Mucosa of descending colon (tissue), 3 donors: ENCODE measurements at regions not wholly inside any gene's neighbourhood (a gene's known extent, or its start where the extent isn't known, plus 50 kb on each side); places are given as distances from the start of the nearest gene placed in this dataset.

Experiments used
- ATAC-seq: fragments of 200-7000 bp; cut with Tn5 transposase; one replicate; pipeline ENCODE4 v1.9.1; 2020; ENCODE audit warnings: mild to moderate bottlenecking, moderate library complexity
- DNase-seq, 3 donors: peaks; one replicate each; pipeline ENCODE4 v3.0.0-alpha.2; 2020
- H3K36me3 ChIP-seq: fragments of 200-600 bp; one replicate; pipeline ENCODE4 v1.8.0; 2021; ENCODE audit warnings: low read depth, mild to moderate bottlenecking
- H3K4me1 ChIP-seq: fragments of 200-600 bp; one replicate; pipeline ENCODE4 v1.8.0; 2021; ENCODE audit warnings: low read depth, mild to moderate bottlenecking
- H3K4me3 ChIP-seq: fragments of 200-600 bp; one replicate; pipeline ENCODE4 v1.8.0; 2021; ENCODE audit warnings: mild to moderate bottlenecking
- H3K9me3 ChIP-seq: fragments of 200-600 bp; one replicate; pipeline ENCODE4 v1.8.0; 2021; ENCODE audit warnings: mild to moderate bottlenecking
- intact Hi-C, 2 donors: fragments of 100-400 bp; cut with DNase I in 1 of 2; cut with micrococcal nuclease in 1 of 2; formaldehyde crosslinking; loops; one replicate each; pipeline versions ENCODE4 v1.11.0 to v1.11.1; 2022; cut with DNase I, micrococcal nuclease
- TF ChIP-seq, protein P1 (sequence below): fragments of 200-600 bp; IDR thresholded peaks from one replicate; pipeline ENCODE4 v1.8.0; 2022; ENCODE audit warnings: antibody characterized with exemption, mild to moderate bottlenecking
- donor health status: DM: no; HTN: no; CAD: no; lungs with moderate emphysema.
- donor health status: DM: no; HTN: no; CAD: no.
- donor health status: DM: no; HTN: yes; CAD: no.

DNA sequence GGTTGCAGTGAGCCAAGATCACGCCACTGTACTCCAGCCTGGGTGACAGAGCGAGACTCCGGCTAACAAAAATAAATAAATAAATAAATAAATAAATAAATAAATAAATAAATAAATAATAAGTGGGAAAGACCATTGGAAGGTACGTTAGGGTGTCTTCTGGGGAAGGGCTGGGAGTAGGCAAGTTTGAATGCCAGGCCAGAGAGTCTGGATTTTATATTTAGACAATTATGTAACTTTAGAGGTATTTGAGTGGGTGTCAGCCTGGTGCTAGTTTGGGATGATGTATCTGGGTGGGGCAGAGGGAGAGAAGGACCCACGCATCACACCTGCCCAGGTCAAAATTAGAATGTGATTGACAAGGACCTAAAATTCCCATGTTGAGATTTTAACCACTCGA lies 73.1 kb upstream of the PRNP start:
- ATAC-seq, result no peak
- Histone ChIP-seq H3K9me3 (no peaks in the 10 kb centered on the region), H3K4me1 (no peaks in the 10 kb centered on the region), H3K4me3 (no peak overlapping the region), H3K36me3 (no peaks in the 10 kb centered on the region)
- intact Hi-C loops, result no loop called here
- no peak for DNase-seq
- TF ChIP-seq, protein P1, sequence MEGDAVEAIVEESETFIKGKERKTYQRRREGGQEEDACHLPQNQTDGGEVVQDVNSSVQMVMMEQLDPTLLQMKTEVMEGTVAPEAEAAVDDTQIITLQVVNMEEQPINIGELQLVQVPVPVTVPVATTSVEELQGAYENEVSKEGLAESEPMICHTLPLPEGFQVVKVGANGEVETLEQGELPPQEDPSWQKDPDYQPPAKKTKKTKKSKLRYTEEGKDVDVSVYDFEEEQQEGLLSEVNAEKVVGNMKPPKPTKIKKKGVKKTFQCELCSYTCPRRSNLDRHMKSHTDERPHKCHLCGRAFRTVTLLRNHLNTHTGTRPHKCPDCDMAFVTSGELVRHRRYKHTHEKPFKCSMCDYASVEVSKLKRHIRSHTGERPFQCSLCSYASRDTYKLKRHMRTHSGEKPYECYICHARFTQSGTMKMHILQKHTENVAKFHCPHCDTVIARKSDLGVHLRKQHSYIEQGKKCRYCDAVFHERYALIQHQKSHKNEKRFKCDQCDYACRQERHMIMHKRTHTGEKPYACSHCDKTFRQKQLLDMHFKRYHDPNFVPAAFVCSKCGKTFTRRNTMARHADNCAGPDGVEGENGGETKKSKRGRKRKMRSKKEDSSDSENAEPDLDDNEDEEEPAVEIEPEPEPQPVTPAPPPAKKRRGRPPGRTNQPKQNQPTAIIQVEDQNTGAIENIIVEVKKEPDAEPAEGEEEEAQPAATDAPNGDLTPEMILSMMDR, result no peak

DNA sequence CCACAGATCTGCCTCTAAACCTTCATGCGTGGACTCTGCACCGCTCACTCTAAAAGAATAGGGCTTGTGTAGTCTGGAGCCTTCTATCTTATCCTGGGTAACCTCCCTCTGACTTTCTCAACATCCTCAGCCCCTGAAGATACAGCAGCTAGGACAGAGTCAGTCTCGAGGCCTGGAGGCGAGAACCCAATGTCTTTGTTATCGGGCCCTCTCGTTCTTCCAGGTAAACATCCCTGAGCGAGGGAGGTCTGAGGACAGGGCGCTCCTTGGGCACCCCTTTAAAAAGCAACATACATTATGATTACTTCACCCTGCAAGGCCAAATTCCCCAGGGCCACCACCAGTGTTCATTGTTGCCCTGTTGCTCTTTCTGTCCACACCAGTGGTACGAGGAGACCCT lies 75.4 kb upstream of the PRNP start:
- intact Hi-C loops, result no loop called here

DNA sequence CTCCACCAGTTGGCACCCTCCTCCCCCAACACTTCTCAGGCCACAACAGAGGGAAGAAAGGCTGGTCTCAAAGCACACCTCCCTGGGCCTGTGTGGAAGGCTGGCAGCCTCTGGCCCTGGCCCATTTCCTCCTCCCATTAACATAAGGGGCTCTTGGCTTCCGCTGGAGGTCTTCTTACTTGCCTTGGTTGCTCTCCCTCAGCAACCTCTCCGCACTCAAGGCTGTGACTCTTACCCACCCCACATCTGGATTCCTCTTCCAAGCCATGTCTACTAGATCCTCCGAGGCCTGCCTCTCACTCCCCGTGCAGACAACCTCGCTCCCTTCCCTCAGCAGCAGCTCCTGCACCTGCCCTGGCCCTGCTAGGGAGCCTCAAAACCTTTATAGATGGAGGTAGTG lies 76.7 kb upstream of the PRNP start:
- no peaks in the 10 kb centered on the region for H3K4me1 ChIP-seq
- ATAC-seq (no peak), DNase-seq (no peak)
- no peaks in the 10 kb centered on the region for H3K9me3 ChIP-seq
- TF ChIP-seq, protein P1, result no peak
- no peaks in the 10 kb centered on the region for H3K36me3 ChIP-seq
- H3K4me3 ChIP-seq, result no peak overlapping the region
- intact Hi-C loops, result loop anchor here in 1 of 2 donors (5.0 kb wide), 1 partner anchor 113 kb away; the partner anchor contains the start of gene PRND

More for the DNA sequence above, 75.4 kb upstream of the PRNP start:
- ATAC-seq (no peak), DNase-seq (no peak)
- Histone ChIP-seq H3K36me3 (no peaks in the 10 kb centered on the region), H3K9me3 (no peaks in the 10 kb centered on the region), H3K4me1 (no peaks in the 10 kb centered on the region), H3K4me3 (no peak overlapping the region)
- TF ChIP-seq, protein P1, result no peak

DNA sequence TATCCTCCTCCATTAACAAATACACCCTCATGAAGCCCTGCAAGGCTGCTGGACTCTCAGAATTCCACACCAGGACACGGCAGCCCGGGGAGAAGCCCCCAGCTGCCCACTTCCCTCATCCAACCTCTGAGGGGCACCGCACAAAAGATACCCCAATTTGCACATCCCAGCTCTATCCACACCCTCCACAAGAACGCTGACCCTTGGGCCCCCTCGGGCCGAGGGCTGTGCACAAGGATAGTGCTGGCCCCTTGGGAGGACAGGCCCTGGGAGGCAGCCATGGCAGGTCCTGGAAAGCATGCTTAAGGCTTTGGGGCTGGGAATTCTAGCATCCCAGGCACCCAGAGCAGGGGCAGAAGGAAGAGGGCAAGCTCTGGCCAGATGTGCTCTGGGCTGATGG lies 77.4 kb upstream of the PRNP start:
- no peaks in the 10 kb centered on the region for H3K4me1 ChIP-seq
- H3K36me3 ChIP-seq, result no peaks in the 10 kb centered on the region
- intact Hi-C loops, result loop anchor here in 1 of 2 donors (5.0 kb wide), 1 partner anchor 113 kb away; the partner anchor contains the start of gene PRND
- no peaks in the 10 kb centered on the region for H3K9me3 ChIP-seq
- ATAC-seq, result no peak
- TF ChIP-seq, protein P1, result no peak
- no peak overlapping the region for H3K4me3 ChIP-seq
- DNase-seq, result no peak

DNA sequence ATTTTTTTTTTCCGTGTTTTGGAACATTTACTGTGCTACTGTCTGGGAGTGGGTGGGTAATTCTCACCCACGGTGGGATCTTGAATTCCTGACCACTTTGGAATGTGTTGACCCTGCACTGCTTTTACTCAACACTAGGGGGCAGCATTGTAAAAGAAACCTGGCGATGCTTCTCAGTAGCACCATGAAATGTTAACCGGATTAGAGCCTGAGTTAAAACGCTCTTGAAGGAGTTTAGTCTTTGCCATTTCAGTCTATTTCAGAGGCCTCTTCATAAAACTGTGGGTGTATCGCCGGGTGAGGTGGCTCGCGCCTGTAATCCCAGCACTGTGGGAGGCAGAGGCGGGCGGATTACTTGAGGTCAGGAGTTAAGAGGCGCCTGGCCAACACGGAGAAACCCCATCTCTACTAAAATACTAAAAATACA lies 79.0 kb upstream of the PRNP start:
- intact Hi-C loops, result loop anchor here (2.0 to 5.0 kb wide), 2 partner anchors 114 to 115 kb away; partner anchors contain the start of gene PRND (in 2 of the 2)
- DNase-seq (peak in 1 of 3 donors; percentile 66), ATAC-seq (peak; percentile 79)
- no peaks in the 10 kb centered on the region for H3K36me3 ChIP-seq
- H3K4me3 ChIP-seq, result no peak overlapping the region
- H3K4me1 ChIP-seq, result no peaks in the 10 kb centered on the region
- TF ChIP-seq, protein P1, result peak; percentile 82
- H3K9me3 ChIP-seq, result no peaks in the 10 kb centered on the region

DNA sequence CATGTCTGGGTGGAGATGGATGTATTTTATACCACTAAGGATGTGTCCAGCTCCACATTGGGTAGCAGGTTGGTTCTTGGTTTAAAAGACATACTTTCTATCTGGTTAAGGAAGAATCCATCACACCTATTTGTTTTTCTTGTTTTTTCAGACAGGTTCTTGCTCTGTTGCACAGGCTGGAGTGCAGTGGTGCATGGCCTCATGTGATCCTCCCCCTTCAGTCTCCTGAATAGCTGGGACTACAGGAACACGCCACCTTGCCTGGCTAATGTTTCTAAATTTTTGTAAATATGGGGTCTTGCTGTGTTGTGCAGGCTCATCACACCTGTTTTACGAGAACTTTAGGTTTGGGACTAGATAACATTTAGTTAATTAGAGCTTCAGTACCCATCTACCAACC lies 80.2 kb upstream of the PRNP start:
- Histone ChIP-seq H3K4me3 (no peak overlapping the region), H3K4me1 (no peaks in the 10 kb centered on the region), H3K36me3 (no peaks in the 10 kb centered on the region), H3K9me3 (no peaks in the 10 kb centered on the region)
- DNase-seq (no peak), ATAC-seq (no peak)
- intact Hi-C loops, result loop anchor here (2.0 to 5.0 kb wide), 2 partner anchors 115 to 116 kb away; partner anchors contain the start of gene PRND (in 2 of the 2)
- TF ChIP-seq, protein P1, result no peak
